Uterus (tissue), 3 donors: ENCODE measurements at regions not wholly inside any gene's neighbourhood (a gene's known extent, or its start where the extent isn't known, plus 50 kb on each side); places are given as distances from the start of the nearest gene placed in this dataset.

Experiments
- DNase-seq, 2 donors: peaks; one replicate each; pipeline ENCODE4 v3.0.0-alpha.2; 2019 to 2020
- H3K27ac ChIP-seq, 2 donors: fragments of 200-600 bp; sonication (generic); 1 replicate in 1 of 2; 2 replicates in 1 of 2; pipeline ENCODE4 v1.5.1; 2016 to 2018
- H3K27me3 ChIP-seq, 2 donors: fragments of 200-600 bp; sonication (generic); one replicate each; pipeline ENCODE4 v1.5.1; 2018 to 2019; ENCODE audit warnings: control low read depth in 1 of 2
- H3K36me3 ChIP-seq, 2 donors: fragments of 200-600 bp; sonication (generic); one replicate each; pipeline ENCODE4 v1.5.1; 2019; ENCODE audit warnings: control low read depth in 1 of 2
- H3K4me1 ChIP-seq, 2 donors: fragments of 200-600 bp; sonication (generic); one replicate each; pipeline ENCODE4 v1.5.1; 2018 to 2019; ENCODE audit warnings: control low read depth in 1 of 2
- H3K4me3 ChIP-seq, 2 donors: fragments of 200-600 bp; sonication (generic); 1 replicate in 1 of 2; 2 replicates in 1 of 2; pipeline ENCODE4 v1.5.1; 2018 to 2019; ENCODE audit warnings: mild to moderate bottlenecking in 1 of 2
- H3K9me3 ChIP-seq, 2 donors: fragments of 200-600 bp; sonication (generic); one replicate each; pipeline ENCODE4 v1.5.1; 2019; ENCODE audit warnings: control low read depth in 1 of 2
- POLR2A ChIP-seq, 2 donors: fragments of 450-650 bp; IDR thresholded peaks; one replicate each; pipeline ENCODE4 v1.6.1; 2016; ENCODE audit warnings: antibody characterized with exemption in 2 of 2, mild to moderate bottlenecking in 1 of 2, moderate library complexity in 1 of 2
- intact Hi-C: fragments of 100-400 bp; cut with DNase I; formaldehyde crosslinking; loops from one replicate; pipeline ENCODE4 v1.15.1; 2023; ENCODE audit warnings: low total_unique reads
- TF ChIP-seq, protein P1 (sequence below), 4 experiments: fragments of 200-600 bp in 2 of 4; fragments of 450-650 bp in 2 of 4; sonication (generic) in 2 of 4; IDR thresholded peaks; one replicate each; pipeline ENCODE4 v1.5.1; 2016 to 2019; ENCODE audit warnings: antibody characterized with exemption in 4 of 4, mild to moderate bottlenecking in 2 of 4, moderate library complexity in 1 of 4
- donor health status: DM: yes; HTN: yes; CAD: no.

DNA sequence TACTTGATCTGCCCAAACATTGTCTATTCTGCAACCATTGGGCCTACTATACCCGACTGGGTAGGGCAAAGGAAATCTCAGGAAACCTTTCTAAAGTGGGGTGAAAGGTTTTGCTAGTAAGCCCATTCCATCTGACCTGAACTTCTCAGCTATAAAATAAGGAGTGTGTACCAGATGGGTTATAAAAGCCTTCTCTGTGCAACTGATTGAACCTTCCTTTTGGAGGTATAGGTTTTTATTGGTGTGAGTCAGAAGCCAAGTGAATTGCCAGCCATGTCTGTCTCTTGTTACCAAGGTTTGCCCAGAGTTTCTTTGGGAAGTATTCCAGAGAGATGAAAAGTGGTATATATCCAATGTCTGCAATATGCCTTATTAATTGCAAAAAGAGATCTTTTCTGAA, 1271.0 kb upstream of the WWC1 start:
- no peak overlapping the region for H3K27ac ChIP-seq
- H3K4me1 ChIP-seq, result no peaks in the 10 kb centered on the region
- H3K27me3 ChIP-seq, result no peaks in the 10 kb centered on the region
- H3K36me3 ChIP-seq, result no peaks in the 10 kb centered on the region
- intact Hi-C loops, result no loop called here
- H3K9me3 ChIP-seq, result no peaks in the 10 kb centered on the region
- no peak for DNase-seq
- no peak for TF ChIP-seq POLR2A (IDR thresholded peaks at IDR 0.05)
- TF ChIP-seq, protein P1, sequence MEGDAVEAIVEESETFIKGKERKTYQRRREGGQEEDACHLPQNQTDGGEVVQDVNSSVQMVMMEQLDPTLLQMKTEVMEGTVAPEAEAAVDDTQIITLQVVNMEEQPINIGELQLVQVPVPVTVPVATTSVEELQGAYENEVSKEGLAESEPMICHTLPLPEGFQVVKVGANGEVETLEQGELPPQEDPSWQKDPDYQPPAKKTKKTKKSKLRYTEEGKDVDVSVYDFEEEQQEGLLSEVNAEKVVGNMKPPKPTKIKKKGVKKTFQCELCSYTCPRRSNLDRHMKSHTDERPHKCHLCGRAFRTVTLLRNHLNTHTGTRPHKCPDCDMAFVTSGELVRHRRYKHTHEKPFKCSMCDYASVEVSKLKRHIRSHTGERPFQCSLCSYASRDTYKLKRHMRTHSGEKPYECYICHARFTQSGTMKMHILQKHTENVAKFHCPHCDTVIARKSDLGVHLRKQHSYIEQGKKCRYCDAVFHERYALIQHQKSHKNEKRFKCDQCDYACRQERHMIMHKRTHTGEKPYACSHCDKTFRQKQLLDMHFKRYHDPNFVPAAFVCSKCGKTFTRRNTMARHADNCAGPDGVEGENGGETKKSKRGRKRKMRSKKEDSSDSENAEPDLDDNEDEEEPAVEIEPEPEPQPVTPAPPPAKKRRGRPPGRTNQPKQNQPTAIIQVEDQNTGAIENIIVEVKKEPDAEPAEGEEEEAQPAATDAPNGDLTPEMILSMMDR (IDR thresholded peaks at IDR 0.05), result no peak
- H3K4me3 ChIP-seq, result no peak overlapping the region

DNA sequence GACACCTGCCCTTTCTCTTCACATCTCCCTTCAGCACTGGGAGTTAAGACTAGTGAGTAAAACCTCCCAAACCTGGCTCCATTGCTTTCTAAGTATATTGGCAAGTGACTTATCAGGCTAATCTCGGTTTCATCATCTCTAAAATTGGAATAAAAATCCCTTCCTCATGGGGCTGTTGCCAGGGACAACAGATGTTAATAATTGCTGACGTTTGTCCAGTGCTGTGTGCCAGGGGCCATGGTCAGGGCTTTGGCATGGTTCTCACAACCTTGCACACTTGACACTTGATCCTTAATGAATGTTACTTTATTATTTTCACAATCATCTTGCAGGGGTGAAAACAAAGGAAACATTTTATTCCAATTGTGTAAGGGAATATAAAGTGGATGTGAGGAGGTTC, 1262.0 kb upstream of the WWC1 start:
- Histone ChIP-seq H3K9me3 (no peaks in the 10 kb centered on the region), H3K4me1 (no peaks in the 10 kb centered on the region), H3K36me3 (no peaks in the 10 kb centered on the region), H3K27ac (no peak overlapping the region), H3K27me3 (no peaks in the 10 kb centered on the region), H3K4me3 (no peak overlapping the region)
- no peak for DNase-seq
- TF ChIP-seq, protein P1 (IDR thresholded peaks at IDR 0.05), result no peak
- no peak for TF ChIP-seq POLR2A (IDR thresholded peaks at IDR 0.05)
- intact Hi-C loops, result no loop called here

DNA sequence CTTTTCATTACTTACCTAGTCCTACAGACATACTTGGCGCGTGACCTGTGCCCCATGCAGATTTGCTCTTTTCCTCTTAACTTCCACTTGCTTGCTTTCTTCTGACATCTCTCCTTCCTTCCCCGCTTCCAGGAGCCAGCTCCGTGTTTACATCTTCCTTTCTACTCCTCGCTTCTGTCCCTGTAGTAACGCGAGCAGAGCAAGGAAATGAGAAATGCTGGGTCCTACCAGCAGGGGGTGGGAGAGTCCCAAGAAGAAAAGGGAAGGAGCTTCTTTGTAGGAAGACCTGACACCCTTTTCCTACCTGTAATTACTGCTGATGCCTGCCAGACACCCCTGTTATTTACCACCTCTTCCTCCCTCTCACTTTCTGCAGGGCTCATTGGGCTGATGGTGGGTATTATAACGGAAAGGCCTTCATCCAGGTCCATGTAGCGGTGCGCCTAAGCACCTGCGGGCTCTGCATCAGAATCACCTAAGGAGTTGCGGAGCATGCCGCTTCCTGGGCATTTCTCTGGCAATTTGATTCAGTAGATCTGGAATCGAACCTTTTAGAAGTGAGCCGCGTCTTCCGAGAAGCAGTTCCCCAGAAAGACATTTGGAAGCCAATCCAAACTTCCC, 1260.8 kb upstream of the WWC1 start:
- no peaks in the 10 kb centered on the region for H3K36me3 ChIP-seq
- no peak for TF ChIP-seq POLR2A (IDR thresholded peaks at IDR 0.05)
- TF ChIP-seq, protein P1 (IDR thresholded peaks at IDR 0.05), result no peak
- intact Hi-C loops, result no loop called here

DNA sequence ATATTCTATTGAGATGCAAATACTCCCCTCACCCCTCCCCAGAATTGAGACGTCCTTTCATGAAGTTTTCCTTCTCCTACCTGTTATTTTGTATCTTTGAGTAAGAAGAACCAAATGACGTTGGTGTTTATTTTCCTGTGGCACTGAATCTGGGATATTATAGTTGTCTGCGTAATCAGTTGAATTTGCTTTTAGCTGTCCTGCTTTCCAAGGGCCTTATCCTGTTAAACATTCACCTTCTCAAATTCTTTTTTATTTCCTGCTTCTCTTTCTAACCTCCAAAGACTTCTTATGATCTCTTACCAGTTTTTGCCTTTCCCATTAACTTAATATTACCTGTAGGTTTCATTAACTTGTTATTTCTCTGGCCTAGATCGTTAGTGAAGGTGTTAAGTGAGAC, 1254.9 kb upstream of the WWC1 start:
- no peak for DNase-seq
- H3K9me3 ChIP-seq, result no peaks in the 10 kb centered on the region
- TF ChIP-seq, protein P1 (IDR thresholded peaks at IDR 0.05), result no peak
- no peak for TF ChIP-seq POLR2A (IDR thresholded peaks at IDR 0.05)
- intact Hi-C loops, result no loop called here
- H3K27me3 ChIP-seq, result no peaks in the 10 kb centered on the region
- H3K4me1 ChIP-seq, result no peaks in the 10 kb centered on the region
- H3K36me3 ChIP-seq, result no peaks in the 10 kb centered on the region
- no peak overlapping the region for H3K27ac ChIP-seq
- H3K4me3 ChIP-seq, result no peak overlapping the region

More for the DNA sequence above, 1260.8 kb upstream of the WWC1 start:
- H3K27ac ChIP-seq, result no peak overlapping the region
- H3K4me3 ChIP-seq, result no peak overlapping the region
- no peaks in the 10 kb centered on the region for H3K9me3 ChIP-seq
- DNase-seq, result no peak
- no peaks in the 10 kb centered on the region for H3K27me3 ChIP-seq
- H3K4me1 ChIP-seq, result no peaks in the 10 kb centered on the region

DNA sequence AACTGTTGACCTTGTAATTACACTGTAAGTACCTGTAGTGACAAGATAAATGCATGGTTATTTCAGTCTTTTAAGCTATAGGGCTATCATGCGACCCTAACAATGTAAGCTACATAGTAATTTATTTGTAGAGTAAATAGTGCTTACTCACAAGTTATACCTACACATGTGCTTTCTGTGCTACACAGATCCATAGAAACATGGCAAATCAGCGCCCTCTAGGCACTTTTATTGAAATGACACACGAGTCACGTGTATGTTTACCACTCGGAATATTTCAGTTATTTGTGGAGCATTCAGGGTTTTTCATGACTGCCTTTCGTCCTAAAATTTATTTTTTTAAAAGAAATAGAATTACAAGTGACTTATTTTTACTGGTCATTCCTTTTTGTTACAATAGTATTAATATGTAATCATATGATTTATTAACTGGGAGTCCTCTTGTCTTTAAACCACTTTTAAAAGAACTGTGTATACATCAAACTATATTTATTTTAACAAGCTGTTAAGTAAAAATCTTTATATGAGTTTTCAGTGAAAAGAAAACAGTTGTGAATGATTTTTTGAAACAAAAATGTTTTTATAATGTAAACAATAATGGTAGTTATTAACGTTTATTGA, 1242.3 kb upstream of the WWC1 start:
- Histone ChIP-seq H3K27me3 (no peaks in the 10 kb centered on the region), H3K9me3 (no peaks in the 10 kb centered on the region), H3K4me1 (no peaks in the 10 kb centered on the region), H3K36me3 (no peaks in the 10 kb centered on the region), H3K27ac (no peak overlapping the region), H3K4me3 (no peak overlapping the region)
- DNase-seq, result no peak
- intact Hi-C loops, result no loop called here
- TF ChIP-seq, protein P1 (IDR thresholded peaks at IDR 0.05), result no peak
- TF ChIP-seq POLR2A (IDR thresholded peaks at IDR 0.05), result no peak
